NCI-H2081 treated with DMSO at 0.1 percent for 48 hours (cell line): ENCODE measurements at regions not wholly inside any gene's neighbourhood (a gene's known extent, or its start where the extent isn't known, plus 50 kb on each side); places are given as distances from the start of the nearest gene placed in this dataset.
"Not testable (repeated sequence)": the region's sequence is repeated elsewhere in the genome, so short reads cannot be mapped to it uniquely, and the experiment has no call there.

ENCODE experiments used
- DNase-seq: peaks from one replicate; lab custom pipeline; 2025; lab: John Stamatoyannopoulos, UW

DNA sequence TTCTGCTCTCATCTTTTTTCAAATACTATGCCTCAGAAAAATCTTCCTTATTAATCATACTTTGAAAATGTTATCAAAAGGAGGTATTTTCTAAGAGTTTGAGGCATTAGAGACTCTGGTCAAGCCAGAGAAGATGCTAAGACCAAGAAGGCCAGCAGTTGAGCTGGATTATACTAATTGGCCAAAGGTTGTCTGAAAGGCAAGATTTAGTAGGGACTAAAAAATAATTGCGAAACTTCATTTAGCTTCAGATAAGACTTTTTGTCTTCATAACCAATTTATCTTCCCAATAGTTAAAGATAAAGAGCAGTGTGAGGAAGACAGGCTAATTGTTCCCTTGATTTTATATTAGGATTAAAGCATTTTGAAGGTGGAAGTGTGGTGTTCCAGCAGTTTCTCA lies 1412.4 kb upstream of the PCDH7 start:
- DNase-seq, result no peak

DNA sequence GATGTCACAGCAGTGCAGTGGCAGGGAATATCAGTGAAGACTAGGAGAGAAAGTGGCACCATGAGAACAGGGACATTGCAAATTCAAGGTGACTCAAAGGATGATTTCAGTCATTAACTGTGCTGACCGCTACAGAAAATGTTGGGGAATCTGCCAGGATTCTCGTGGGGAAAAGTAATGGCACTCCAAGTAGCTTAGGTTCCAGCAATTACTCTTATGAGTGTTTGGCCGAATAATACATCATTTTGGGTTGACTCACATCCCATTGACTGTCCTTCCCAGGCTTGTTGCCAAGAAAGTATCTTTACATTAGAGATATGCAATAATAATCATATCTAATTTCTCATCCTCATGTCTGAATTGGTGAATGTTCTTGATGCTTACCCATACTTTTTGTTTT lies 1411.1 kb upstream of the PCDH7 start:
- no peak for DNase-seq

DNA sequence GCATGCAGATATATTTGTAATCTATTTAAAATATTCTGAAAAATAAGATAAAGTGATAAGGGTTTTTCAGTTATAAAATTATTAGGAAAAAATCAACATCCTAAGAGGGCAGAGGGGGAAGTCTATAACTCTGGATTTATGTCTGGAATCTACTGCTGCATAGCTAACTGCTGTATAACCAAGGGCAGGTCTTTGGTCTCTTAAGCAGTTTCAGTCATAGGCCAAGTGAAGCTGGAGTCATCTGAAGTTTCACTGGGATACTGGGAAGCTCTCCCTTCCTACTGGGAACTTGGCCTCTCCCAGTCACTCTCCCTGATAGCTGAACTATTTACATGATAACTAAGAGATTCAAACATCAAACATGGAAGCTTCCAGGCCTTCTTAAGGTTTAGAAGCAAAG lies 1409.9 kb upstream of the PCDH7 start:
- DNase-seq, result no peak

DNA sequence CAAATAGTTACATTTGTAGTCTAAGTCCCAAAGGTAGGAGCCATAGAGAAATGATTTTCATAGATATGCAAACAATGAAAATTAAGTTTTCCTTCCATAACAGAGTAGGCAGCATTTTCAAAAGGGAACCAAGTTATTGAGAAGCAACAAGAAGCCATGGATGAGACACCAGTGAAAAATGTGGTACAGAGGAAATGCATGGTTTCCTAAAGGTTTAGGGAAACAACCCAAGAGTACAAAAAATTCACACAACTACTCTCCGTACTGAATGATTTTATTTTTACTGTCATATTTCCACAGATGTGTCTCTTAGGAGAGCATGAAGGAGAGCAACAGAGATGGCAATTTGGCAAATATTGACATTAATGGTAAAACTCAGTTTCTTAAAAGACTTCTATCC lies 1408.9 kb upstream of the PCDH7 start:
- DNase-seq, result no peak

DNA sequence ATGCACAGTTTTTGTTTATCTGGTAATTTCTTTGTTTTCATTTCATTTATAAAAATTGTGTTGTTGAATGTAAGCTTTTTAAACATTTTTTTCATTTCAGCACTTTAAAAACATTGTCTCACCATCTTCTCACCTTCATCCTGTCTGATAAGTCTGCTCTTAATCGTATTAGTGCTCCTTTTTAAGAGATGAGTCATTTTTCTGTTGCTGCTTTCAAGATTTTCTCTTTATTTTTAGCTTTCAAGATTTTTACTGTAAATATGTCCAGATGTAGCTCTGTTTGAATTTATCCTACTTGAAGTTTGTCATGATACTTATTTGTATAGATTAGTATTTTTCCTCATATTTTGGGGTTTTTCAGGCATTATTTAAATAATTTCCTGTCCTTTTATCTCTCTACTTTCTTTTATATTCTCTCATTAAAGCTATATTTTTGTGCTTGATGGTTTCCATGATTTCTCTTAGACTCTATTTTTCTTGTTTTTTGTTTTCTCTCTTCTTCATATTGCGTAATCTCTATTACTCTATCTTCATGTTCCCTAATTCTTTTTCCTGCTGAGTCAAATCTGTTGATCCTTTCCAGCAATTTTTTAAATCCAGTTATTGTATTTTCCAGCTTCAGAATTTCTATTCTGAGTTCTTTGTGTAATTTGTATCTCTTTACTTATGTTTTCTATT lies 1400.4 kb upstream of the PCDH7 start:
- no peak for DNase-seq

DNA sequence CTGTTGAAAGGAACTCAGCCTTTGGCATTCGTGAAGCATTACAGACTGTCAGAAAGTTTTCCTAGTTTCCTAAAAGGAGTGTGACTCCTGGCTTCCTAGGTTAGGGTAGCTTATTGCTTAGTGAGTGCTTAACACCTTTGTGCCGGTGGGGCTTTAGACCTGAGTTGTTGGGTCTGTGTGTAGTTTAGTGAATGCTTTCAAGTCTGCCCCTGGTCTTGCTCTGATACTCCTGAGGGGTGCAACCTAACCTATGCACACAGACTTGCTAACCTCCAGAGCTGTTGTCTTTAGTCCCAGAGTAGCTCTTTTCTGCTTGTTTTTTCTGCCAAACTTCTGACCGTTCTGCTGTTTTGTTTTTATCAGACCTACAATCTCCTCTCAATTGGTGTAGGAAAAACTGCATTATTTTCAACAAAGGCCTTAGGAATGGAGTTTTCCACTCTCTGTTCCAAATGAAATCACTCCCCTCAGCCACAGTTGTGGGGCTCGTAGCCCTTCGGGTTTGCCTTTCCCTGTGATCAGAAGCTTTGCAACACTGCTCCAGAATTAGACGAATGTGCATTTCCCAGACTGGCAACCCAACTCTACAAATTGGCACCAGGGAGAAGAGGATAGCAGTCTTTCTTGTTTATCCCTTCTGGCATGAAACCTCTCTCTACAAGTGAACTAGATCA lies 1399.1 kb upstream of the PCDH7 start:
- DNase-seq, result no peak

DNA sequence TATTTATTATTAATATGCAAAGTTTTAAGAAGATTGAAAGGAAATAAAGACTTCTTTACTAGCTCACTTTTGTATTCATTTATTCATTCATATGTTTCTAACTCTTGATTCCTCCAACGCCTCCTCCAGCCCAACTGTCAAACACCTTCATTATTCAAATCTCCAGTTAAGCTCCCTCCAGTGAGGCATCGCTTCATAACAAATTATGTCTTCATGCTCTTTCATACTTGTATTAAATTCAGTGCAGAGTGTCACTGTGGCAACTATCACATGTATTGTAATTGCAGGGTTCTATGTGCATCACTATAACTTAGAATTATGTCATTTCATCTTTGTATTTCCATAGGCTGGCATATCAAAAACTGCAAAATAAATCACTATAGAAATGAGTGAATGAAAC lies 1394.2 kb upstream of the PCDH7 start:
- no peak for DNase-seq

DNA sequence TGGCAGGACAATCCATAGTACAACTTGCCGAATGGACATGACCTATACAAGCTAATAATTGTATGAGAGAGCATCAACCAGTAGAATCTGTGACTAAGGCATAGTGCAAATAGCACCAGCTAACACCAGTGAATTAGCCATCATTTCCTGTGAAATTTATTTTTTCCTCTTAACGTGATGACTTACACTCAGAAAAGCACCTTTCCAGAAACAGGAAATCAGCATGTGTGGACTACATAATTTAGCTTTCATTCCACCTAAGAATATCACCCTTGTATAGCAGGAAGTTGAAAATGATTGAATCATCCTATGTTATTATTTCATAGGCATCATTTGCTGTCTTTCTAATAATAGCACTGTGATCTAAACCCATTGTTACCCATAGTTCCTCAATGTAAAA lies 1393.4 kb upstream of the PCDH7 start:
- peak; percentile 36 for DNase-seq

DNA sequence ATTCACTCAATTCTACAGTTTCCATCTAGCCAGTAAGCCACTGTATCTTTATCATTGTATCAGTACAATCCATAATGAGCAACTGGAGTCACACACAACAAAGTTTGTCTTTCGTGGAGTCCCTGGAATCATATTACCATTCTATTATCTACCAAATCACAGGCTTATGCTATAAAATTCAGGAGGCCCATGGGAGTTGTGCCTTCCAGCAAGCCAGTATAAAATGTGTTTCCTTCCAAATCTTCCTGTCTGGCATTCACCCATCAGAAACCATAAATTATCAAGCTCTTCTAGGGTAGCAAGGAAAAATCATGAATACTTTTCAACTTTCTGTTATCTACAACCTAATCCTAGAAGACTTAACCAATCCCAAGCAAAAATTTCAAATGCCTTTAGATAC lies 1383.3 kb upstream of the PCDH7 start:
- DNase-seq, result no peak

DNA sequence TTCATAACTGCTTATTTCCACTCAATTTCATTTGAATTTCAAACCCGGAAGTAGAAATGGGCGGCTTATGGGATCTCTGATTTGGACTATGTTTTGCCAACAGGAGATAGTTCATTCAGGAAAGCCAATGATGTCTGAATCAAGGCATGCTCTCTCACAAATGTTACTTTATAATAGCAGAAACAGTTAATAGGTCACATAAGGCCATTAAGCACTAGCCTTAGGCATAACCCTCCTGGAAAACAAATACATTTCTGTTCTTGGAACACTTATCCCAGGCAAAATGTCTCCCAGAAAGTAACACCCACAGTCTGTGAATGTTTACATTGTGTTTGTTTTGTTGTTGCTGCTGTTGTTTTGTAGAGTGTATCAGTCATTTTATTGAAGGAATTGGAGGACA lies 1347.2 kb upstream of the PCDH7 start:
- no peak for DNase-seq

DNA sequence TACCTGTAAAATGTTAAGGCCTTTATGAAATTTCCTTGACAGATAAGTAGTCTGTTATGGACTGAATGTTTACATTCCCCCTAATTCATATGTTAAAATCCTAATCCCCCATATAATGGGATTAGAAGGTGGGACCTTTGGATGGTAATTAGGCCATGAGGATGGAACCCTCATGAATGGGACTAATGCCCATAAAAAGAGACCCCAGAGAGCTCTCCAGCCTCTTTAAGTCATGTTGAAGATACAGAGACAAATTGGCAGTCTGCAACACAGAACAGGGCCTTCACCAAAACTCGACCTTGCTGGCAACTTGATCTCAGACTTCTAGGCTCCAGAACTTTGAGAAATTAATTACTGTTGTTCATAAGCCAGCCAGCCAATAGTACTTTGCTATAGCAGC lies 1344.5 kb upstream of the PCDH7 start:
- DNase-seq, result no peak

DNA sequence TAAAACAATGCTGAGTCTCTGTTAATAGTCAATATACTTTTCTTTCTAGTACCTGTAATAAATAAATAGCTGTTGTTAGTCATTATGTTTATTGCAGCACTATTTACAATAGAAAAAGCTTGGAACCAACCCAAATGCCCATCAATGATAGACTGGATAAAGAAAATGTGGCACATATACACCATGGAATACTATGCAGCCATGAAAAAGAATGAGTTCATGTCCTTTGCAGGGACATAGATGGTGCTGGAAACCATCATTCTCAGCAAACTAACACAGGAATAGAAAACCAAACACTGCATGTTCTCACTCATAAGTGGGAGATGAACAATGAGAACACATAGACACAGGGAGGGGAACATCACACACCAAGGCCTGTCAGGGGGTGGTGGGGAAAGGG lies 1341.9 kb upstream of the PCDH7 start:
- DNase-seq, result not testable (repeated sequence)

DNA sequence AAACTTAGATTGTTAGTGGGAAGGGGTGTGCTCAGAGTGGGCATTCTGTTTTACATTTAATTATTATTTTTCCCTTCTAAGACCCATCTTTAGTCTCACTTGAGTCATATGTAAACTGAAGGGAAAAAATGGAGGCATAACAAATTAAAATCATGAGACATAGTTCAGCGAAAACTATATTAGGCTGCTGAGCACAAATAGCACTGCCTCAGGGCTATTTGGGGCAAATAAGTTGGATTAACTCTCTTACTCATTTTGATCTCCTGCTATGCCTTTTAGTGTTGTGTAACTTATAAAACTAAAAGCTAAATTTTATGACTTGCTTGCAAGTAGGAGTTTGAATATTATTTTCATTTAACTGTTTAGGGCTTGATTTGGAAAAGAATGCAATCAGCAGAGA lies 1329.2 kb upstream of the PCDH7 start:
- no peak for DNase-seq

DNA sequence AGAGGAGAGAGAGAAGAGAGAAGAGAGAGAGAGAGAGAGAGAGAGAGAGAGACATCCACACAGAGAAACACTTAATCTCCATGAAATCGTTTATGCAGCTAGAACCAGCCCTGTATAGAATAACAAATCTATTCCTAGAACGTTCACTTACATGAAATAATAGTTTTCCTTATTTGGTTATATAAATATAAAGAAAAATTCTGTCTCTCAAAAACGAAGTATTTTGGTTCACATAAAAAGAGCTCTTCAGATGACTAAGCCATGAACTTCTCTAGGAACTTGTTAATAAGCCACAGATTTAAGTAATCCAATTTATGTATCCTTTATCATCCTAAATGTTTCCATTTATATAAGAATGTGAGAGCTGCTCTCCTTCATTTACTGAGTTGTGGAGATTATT lies 1315.1 kb upstream of the PCDH7 start:
- DNase-seq, result no peak

DNA sequence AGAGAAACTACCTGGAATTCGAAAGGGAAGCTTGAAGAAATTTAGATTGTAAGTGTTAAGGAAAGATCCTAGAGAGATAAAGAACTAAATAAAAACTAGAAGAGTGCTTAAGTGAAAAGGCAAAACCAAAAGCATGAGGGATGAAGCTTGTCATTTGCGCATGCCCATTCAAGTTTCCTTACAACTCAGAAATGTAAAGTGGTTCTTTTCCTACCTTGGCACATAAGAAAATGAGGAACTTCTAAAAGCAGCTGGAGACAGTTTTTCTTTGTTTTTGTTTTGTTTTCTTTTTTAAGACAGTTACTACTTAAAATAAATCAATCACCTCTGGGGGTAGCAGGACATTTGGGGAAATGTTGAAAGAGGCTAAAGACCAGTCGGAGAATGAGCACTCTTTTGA lies 1304.4 kb upstream of the PCDH7 start:
- no peak for DNase-seq

DNA sequence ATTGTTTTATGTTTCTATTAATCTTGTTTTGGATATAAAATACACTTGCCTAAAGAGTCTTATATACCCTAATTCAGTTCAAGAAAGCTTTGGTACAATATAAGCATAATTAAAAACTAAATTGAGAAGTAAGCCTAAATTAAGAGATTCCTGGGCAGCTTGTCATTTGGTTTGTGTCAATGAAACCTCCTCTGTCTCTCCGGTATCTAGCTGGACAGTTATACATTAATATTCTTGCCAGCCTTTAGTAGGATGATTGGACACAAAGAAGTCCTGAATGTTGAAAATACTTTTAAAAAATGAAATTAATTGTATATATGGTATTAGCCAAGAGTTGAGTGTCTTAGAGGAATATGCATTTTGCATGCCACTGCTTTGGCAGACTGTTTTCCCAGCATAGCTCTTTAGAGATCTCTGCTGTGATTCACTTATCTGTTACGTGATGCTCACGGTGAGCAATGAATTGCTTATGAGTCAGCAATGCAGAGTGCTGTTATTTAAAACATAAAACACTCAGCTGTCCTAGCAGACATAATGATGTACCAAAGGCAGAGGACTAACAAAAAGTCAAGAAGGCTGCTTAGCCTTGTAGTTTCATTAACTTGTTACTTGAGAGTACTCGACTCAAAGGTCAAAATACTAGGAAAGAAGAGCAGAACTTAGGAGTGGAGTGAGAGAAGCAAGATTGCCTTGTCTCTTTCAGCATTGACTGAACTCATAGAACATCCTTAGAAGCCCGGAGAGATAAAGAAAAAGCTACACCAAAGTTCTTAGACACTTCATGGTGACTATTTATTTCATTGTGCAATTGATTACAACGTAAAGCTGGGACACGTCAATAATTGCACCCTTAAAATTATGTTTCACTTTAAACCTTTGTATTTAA lies 1296.1 kb upstream of the PCDH7 start:
- DNase-seq, result no peak

DNA sequence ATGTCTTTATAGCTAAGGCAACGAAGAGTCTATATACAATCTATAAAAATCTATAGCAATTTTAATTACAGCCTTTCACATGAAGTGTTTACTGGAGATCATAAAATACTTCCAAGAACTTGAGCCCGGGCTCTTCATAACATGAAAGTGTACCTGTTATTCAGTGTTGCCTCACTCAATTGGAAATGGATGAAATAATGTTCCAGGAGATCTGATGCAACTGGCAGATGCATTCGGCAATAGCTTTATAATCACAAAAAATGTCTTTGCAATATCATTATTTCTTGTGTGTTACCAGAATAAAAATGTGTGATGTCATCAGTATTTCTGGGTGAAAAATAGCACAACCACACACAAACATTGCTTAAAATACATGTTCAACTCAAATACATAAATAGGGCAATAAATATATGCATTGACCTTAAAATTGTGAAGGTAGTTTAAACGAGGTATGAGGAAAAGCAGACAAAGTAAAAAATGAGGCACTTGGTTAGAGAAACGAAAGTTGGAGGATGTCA lies 1266.8 kb upstream of the PCDH7 start:
- DNase-seq, result no peak

DNA sequence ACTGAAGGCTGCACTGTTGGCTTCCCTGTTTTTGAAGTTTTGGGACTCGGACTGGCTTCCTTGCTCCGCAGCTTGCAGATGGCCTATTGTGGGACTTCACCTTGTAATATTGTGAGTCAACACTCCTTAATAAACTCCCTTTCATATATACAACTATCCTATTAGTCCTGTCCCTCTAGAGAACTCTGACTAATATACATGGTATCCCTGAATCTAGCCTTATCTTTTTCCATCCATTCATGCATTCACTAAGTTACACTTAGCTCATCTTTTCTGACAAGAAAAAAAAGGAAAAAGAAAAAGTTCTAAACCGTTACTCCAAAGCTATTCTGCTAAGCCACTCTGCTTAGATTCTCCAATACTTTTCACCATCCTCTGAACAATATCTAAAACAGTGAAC lies 1260.2 kb upstream of the PCDH7 start:
- DNase-seq, result no peak

DNA sequence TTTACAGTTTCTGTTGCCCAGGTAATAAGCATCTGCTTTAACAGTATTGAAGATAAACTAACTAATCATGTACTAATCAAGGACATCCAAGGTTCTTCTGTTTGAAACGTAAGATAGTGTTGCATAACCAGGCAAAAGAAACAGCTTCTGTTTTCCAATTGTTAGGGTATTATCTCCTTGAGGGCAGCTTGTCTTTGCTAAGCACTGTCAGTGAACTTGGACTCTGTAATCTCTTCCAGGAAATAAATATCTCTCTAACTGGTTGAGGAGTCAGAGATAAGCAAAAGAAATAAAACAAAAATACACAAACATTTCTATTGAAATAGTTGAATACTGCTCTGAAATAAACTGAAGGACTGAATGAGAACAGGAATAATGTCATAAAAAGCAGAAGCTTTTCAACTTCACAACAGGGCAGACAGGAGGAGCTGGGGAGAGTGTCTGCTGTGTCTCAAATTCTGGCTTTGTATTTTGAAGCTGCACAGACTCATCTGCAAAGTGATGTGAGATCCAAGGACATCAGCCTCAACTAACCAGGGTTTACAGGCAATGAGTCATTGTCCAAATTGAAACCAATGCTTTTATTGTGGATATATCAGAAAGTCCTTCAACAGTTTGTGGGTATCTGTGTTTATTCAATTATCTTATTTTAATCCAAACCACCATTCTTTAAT lies 1253.0 kb upstream of the PCDH7 start:
- no peak for DNase-seq
